OCI-LY1 (cell line): ENCODE measurements at regions not wholly inside any gene's neighbourhood (a gene's known extent, or its start where the extent isn't known, plus 50 kb on each side); places are given as distances from the start of the nearest gene placed in this dataset.

Experiments
- EZH2 ChIP-seq: fragments of 200-600 bp; sonication (generic), shearing (Covaris generic); IDR thresholded peaks from 2 replicates; pipeline ENCODE4 v1.8.0; 2017; ENCODE audit warnings: borderline replicate concordance, mixed run types, mild to moderate bottlenecking, antibody characterized with exemption, low read length, moderate library complexity, mixed read lengths
- TF ChIP-seq, protein P1 (sequence below): fragments of 200-600 bp; sonication (generic), shearing (Covaris generic); IDR thresholded peaks from 2 replicates; pipeline ENCODE4 v1.5.1; 2017; ENCODE audit warnings: mild to moderate bottlenecking, antibody characterized with exemption, low read length, moderate library complexity, mixed read lengths

- TF ChIP-seq, protein P1, sequence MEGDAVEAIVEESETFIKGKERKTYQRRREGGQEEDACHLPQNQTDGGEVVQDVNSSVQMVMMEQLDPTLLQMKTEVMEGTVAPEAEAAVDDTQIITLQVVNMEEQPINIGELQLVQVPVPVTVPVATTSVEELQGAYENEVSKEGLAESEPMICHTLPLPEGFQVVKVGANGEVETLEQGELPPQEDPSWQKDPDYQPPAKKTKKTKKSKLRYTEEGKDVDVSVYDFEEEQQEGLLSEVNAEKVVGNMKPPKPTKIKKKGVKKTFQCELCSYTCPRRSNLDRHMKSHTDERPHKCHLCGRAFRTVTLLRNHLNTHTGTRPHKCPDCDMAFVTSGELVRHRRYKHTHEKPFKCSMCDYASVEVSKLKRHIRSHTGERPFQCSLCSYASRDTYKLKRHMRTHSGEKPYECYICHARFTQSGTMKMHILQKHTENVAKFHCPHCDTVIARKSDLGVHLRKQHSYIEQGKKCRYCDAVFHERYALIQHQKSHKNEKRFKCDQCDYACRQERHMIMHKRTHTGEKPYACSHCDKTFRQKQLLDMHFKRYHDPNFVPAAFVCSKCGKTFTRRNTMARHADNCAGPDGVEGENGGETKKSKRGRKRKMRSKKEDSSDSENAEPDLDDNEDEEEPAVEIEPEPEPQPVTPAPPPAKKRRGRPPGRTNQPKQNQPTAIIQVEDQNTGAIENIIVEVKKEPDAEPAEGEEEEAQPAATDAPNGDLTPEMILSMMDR: no peak
- TF ChIP-seq EZH2: no peak
Measured at GRCh38 chr16:54493061-54493460, 206.5 kb upstream of the IRX3 start.
